IMR-90 (cell line): ENCODE measurements at regions not wholly inside any gene's neighbourhood (a gene's known extent, or its start where the extent isn't known, plus 50 kb on each side); places are given as distances from the start of the nearest gene placed in this dataset.

Experiments
- ATAC-seq: fragments of 200-7000 bp; cut with Tn5 transposase; 2 replicates; pipeline ENCODE4 v1.9.1; 2020; ENCODE audit warnings: low read depth, mild to moderate bottlenecking, moderate library complexity
- BruUV-seq: library from RNA; stranded (reverse); fragments of 400-500 nt; replicated peaks from 2 replicates; lab custom pipeline; 2021; lab: Mats Ljungman, UMichigan
- CTCF ChIA-PET: fragments of 300-600 bp; formaldehyde crosslinking; extraction: SDS; loops from one replicate; lab custom pipeline; 2021; ENCODE audit warnings: antibody characterized with exemption; lab: Yijun Ruan, JAX
- POLR2A ChIA-PET: fragments of 300-600 bp; sonication (Branson Sonifier 250); formaldehyde crosslinking; loops from one replicate; lab custom pipeline; 2022; ENCODE audit warnings: antibody characterized with exemption; ENCODE audit not compliant: unreplicated experiment; lab: Charles Lee
- DNase-seq: peaks from one replicate; pipeline ENCODE4 v3.0.0; 2013
- H2AFZ ChIP-seq: replicated peaks from 2 replicates; pipeline ENCODE3; 2013; ENCODE audit warnings: low read length, mild to moderate bottlenecking; ENCODE audit not compliant: poor library complexity
- H2AK5ac ChIP-seq: 2 replicates; pipeline ENCODE4 v1.6.1; 2013; ENCODE audit warnings: low read depth, low read length, inconsistent platforms
- H2AK9ac ChIP-seq: replicated peaks from 2 replicates; pipeline ENCODE3; 2013; ENCODE audit warnings: mild to moderate bottlenecking, low read depth, low read length, moderate library complexity; ENCODE audit not compliant: poor library complexity
- H2BK120ac ChIP-seq: 2 replicates; pipeline ENCODE4 v1.6.1; 2013; ENCODE audit warnings: low read depth, low read length, inconsistent platforms
- H2BK15ac ChIP-seq: 3 replicates; pipeline ENCODE4 v1.6.1; 2013; ENCODE audit warnings: low read depth, low read length, inconsistent platforms
- H2BK20ac ChIP-seq: 2 replicates; pipeline ENCODE4 v1.6.1; 2013; ENCODE audit warnings: low read depth, mild to moderate bottlenecking, inconsistent platforms, low read length, moderate library complexity
- H2BK5ac ChIP-seq: 2 replicates; pipeline ENCODE4 v1.6.1; 2013; ENCODE audit warnings: mild to moderate bottlenecking, low read depth, low read length, inconsistent platforms; ENCODE audit not compliant: poor library complexity, severe bottlenecking
- H3K14ac ChIP-seq: replicated peaks from 2 replicates; pipeline ENCODE4 v1.6.1; 2013; ENCODE audit warnings: low read depth, low read length, inconsistent platforms
- H3K18ac ChIP-seq: 2 replicates; pipeline ENCODE4 v1.6.1; 2013; ENCODE audit warnings: low read depth, low read length, control low read depth
- H3K23ac ChIP-seq: 2 replicates; pipeline ENCODE4 v1.6.1; 2013; ENCODE audit warnings: low read depth, low read length, inconsistent platforms
- H3K27ac ChIP-seq: 2 replicates; pipeline ENCODE4 v1.5.1; 2013; ENCODE audit warnings: mild to moderate bottlenecking, control low read depth, low read length; ENCODE audit not compliant: insufficient read depth
- H3K27me3 ChIP-seq: 2 replicates; pipeline ENCODE4 v1.6.1; 2013; ENCODE audit warnings: low read length; ENCODE audit not compliant: control insufficient read depth, insufficient read depth
- H3K36me3 ChIP-seq: 2 replicates; pipeline ENCODE4 v1.6.1; 2013; ENCODE audit warnings: low read length, mixed read lengths; ENCODE audit not compliant: control insufficient read depth, insufficient read depth
- H3K4ac ChIP-seq: 2 replicates; pipeline ENCODE4 v1.6.1; 2013; ENCODE audit warnings: low read depth, low read length, inconsistent platforms
- H3K4me1 ChIP-seq: 2 replicates; pipeline ENCODE4 v1.6.1; 2013; ENCODE audit warnings: low read length, mixed read lengths; ENCODE audit not compliant: control insufficient read depth, insufficient read depth
- H3K4me2 ChIP-seq: 2 replicates; pipeline ENCODE4 v1.6.1; 2013; ENCODE audit warnings: low read depth, mild to moderate bottlenecking, control low read depth, low read length, moderate library complexity
- H3K4me3 ChIP-seq: 2 replicates; pipeline ENCODE4 v1.5.1; 2013; ENCODE audit warnings: low read depth, mild to moderate bottlenecking, control low read depth, low read length, moderate library complexity; ENCODE audit not compliant: insufficient read depth
- H3K56ac ChIP-seq: 2 replicates; pipeline ENCODE4 v1.6.1; 2013; ENCODE audit warnings: low read length, inconsistent platforms; ENCODE audit not compliant: insufficient read depth; ENCODE audit errors: extremely low read depth
- H3K79me1 ChIP-seq, 2 experiments: 2 replicates each; pipeline ENCODE4 v1.6.1; 2013; ENCODE audit warnings: low read length in 2 of 2, inconsistent platforms in 1 of 2, low read depth in 1 of 2
- H3K9ac ChIP-seq: 2 replicates; pipeline ENCODE4 v1.6.1; 2013; ENCODE audit warnings: low read depth, low read length, control low read depth
- H3K9me1 ChIP-seq: 2 replicates; pipeline ENCODE4 v1.6.1; 2013; ENCODE audit warnings: low read length, inconsistent platforms; ENCODE audit not compliant: insufficient read depth
- H3K9me3 ChIP-seq: 2 replicates; pipeline ENCODE4 v1.6.1; 2013; ENCODE audit warnings: low read length; ENCODE audit not compliant: control insufficient read depth, insufficient read depth
- H4K20me1 ChIP-seq: 2 replicates; pipeline ENCODE4 v1.6.1; 2013; ENCODE audit warnings: low read length, inconsistent platforms; ENCODE audit not compliant: insufficient read depth
- H4K5ac ChIP-seq: 2 replicates; pipeline ENCODE4 v1.6.1; 2013; ENCODE audit warnings: mild to moderate bottlenecking, low read depth, low read length, control low read depth
- H4K8ac ChIP-seq, 2 experiments: 2 replicates each; pipeline ENCODE4 v1.6.1; 2013; ENCODE audit warnings: low read depth in 2 of 2, low read length in 2 of 2, control low read depth in 1 of 2, inconsistent platforms in 1 of 2
- H4K91ac ChIP-seq: 2 replicates; pipeline ENCODE4 v1.6.1; 2013; ENCODE audit warnings: low read depth, low read length, inconsistent platforms; ENCODE audit not compliant: insufficient read depth
- BHLHE40 ChIP-seq: fragments of 150-350 bp; IDR thresholded peaks from 2 replicates; pipeline ENCODE4 v1.6.1; 2016; ENCODE audit warnings: mild to moderate bottlenecking, low read depth, low read length
- FOS ChIP-seq: fragments of 150-350 bp; IDR thresholded peaks from 2 replicates; pipeline ENCODE4 v1.6.1; 2016; ENCODE audit warnings: low read depth, low read length
- NFE2L2 ChIP-seq: fragments of 150-350 bp; IDR thresholded peaks from 2 replicates; pipeline ENCODE4 v1.6.1; 2016; ENCODE audit warnings: low read depth, mild to moderate bottlenecking, low read length
- WGBS, 2 experiments: methylation state at CpG; one replicate each; pipeline versions ENCODE4 v1.1.5 to v1.1.7; 2013; ENCODE audit warnings: missing lambda C conversion rate in 2 of 2; ENCODE audit not compliant: insufficient read length in 1 of 2; ENCODE audit errors: extremely low coverage in 2 of 2; 5-methylcytosine and 5-hydroxymethylcytosine counted together
- dilution Hi-C: fragments of 300-500 bp; cut with HindIII; formaldehyde crosslinking; loops from one replicate; pipeline ENCODE4 v1.14.3; 2018; ENCODE audit warnings: low sequenced_read_pairs; ENCODE audit not compliant: unreplicated experiment
- in situ Hi-C: fragments of 300-500 bp; cut with MboI; formaldehyde crosslinking; loops from 3 replicates; pipeline ENCODE4 v1.14.3; 2019; ENCODE audit warnings: low sequenced_read_pairs, inconsistent platforms, mixed read lengths
- intact Hi-C: fragments of 100-400 bp; cut with micrococcal nuclease; formaldehyde crosslinking; loops from 2 replicates; pipeline ENCODE4 v1.10.0; 2022
- TF ChIP-seq, protein P1 (sequence below): fragments of 150-350 bp; IDR thresholded peaks from 2 replicates; pipeline ENCODE4 v1.6.1; 2017; ENCODE audit warnings: mild to moderate bottlenecking, antibody characterized with exemption, low read length, low read depth

GRCh38 chr5:5626412-5626811 is 203.9 kb downstream of the ICE1 start:
- dilution Hi-C loops, result no loop called here
- Histone ChIP-seq H3K9me1 (no peaks in the 10 kb centered on the region), H3K9me3 (peaks cover 35% of the 10 kb centered on the region)

More at GRCh38 chr5:5626412-5626811, 203.9 kb downstream of the ICE1 start:
- no peak for DNase-seq
- Histone ChIP-seq H3K4me3 (no peak overlapping the region), H3K36me3 (no peaks in the 10 kb centered on the region), H3K4me1 (no peaks in the 10 kb centered on the region), H2AK5ac (no peak overlapping the region), H2AK9ac (no peak overlapping the region), H3K27ac (no peak overlapping the region), H3K27me3 (no peaks in the 10 kb centered on the region), H2BK20ac (no peak overlapping the region), H2AFZ (no peak overlapping the region), H3K9ac (no peak overlapping the region), H2BK120ac (no peak overlapping the region), H3K14ac (no peak overlapping the region), H2BK15ac (no peak overlapping the region), H3K23ac (no peak overlapping the region), H3K18ac (no peak overlapping the region), H3K4me2 (no peak overlapping the region), H4K5ac (no peak overlapping the region), H3K56ac (no peak overlapping the region), H4K20me1 (no peaks in the 10 kb centered on the region), H4K91ac (no peak overlapping the region), H3K79me1 (no peaks in the 10 kb centered on the region), H4K8ac (no peak overlapping the region), H3K4ac (no peak overlapping the region), H2BK5ac (no peak overlapping the region)
- BruUV-seq, result no TSS peak
- in situ Hi-C loops, result no loop called here
- WGBS, 2 experiments, result no CpG with 5 or more reads among the region's 1 CpG
- ATAC-seq, result no peak
- ChIA-PET POLR2A (no interaction called here), CTCF (no interaction called here)
- TF ChIP-seq FOS, result no peak
- no peak for TF ChIP-seq NFE2L2
- TF ChIP-seq BHLHE40, result no peak
- TF ChIP-seq, protein P1, sequence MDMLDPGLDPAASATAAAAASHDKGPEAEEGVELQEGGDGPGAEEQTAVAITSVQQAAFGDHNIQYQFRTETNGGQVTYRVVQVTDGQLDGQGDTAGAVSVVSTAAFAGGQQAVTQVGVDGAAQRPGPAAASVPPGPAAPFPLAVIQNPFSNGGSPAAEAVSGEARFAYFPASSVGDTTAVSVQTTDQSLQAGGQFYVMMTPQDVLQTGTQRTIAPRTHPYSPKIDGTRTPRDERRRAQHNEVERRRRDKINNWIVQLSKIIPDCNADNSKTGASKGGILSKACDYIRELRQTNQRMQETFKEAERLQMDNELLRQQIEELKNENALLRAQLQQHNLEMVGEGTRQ, result no peak
- intact Hi-C loops, result no loop called here
